ENCODE measurements at regions not wholly inside any gene's neighbourhood (a gene's known extent, or its start where the extent isn't known, plus 50 kb on each side); places are given as distances from the start of the nearest gene placed in this dataset.

- DNase-seq (ENCODE audit: low read depth, low spot score) = no peak
Observed at GRCh38 chr20:60565083-60565482, 606.9 kb downstream of the CDH26 start.

DNA sequence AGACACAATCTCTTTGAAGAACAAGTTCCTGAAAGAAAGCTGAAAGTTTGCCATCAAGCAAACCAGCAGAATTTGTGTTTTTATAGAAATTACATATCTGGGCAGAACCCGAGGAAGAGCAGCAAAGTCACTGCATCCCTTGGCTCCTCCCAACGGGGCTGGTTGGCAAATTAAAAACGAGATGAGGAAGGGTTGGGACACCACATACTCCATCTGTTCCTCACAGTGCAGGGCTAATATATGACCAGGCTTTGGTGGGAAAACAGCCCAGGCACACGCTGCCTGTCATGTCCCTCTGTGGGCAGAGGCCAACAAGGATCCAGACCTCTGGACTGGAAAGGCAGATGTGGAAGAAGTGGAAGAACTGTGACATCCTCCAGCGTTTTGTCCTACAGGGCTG lies 607.3 kb downstream of the CDH26 start:
- DNase-seq (ENCODE audit: low read depth, low spot score) = no peak

DNA sequence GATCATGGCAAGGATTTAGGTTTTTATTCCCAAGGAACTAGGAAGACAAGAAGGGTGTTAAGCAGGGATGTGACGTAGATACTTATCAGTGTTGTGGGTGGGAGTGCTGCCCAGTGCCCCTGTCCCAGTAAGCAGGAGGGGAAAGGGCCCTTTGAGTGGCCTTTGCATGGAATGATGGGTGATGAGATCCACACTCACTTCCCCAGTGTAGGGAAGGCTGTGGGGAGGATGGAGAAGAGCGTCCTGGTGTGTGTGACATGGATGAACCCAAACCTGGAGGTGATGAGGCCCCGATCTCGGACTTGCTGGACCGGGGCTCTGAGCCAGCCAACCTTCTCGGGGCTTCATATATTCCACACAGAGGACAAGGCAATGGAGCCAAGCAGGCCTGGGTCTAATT lies 610.9 kb downstream of the CDH26 start:
- no peak for DNase-seq (ENCODE audit: low read depth, low spot score)

GRCh38 chr20:60570481-60571277 lies 612.5 kb downstream of the CDH26 start:
- DNase-seq (ENCODE audit: low read depth, low spot score) = no peak

DNA sequence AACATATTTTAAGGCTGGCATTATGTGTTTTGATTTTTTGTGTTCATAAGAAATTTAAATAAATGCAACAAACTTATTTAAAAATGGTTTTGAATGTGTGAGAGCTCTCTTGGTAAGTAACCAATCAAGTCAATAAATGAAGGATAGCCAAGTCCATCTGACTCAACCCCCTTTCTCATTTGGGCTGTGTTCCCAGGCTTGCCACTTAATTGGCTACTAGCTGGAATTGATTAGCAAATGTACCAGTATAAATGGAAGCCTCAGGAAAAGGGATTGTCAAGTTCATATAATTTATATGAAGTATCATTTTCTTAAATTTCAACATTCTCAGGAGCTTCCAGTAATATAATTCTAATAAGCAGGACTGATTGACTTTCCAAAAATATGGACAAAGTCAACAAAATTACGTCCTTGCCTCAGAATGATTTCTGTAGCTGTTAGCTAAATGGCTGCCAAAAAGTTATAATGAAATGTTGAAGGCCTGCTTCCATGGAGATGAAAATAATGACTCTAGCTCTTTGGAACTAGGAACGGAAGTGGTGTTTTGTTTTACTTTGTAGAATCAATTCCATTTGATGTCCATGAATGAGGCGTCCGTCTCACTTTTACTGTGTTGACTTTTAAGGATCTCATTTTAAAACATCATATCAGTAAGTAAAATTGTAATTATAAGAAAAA lies 614.9 kb downstream of the CDH26 start:
- no peak for DNase-seq (ENCODE audit: low read depth, low spot score)

DNA sequence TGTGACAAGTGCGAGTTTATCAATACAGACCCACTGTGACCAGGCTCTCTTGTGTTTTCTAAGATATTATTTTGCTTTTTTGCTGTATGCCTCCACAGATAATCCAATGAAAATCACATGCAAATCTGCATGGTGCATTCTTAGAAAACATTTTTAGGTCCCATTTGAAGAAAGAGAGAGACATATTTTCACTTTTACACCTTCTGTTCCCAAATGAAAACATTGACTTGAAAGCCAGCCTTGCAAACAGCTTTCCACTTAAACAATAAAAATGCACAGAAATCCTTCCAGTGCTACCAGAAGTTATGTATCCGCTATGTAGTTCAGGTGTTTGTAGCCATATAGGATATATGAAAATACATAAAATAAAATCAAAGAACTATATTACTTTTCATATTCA lies 618.0 kb downstream of the CDH26 start:
- no peak for DNase-seq (ENCODE audit: low read depth, low spot score)

GRCh38 chr20:60579941-60580515 lies 621.8 kb downstream of the CDH26 start:
- no peak for DNase-seq (ENCODE audit: low read depth, low spot score)

- no peak for DNase-seq (ENCODE audit: low read depth, low spot score)
Observed at GRCh38 chr20:60581606-60582115, 623.4 kb downstream of the CDH26 start.

GRCh38 chr20:60583741-60584140 lies 625.5 kb downstream of the CDH26 start:
- no peak for DNase-seq (ENCODE audit: low read depth, low spot score)

- DNase-seq (ENCODE audit: low read depth, low spot score) = no peak
Observed at GRCh38 chr20:60584221-60584620, 626.0 kb downstream of the CDH26 start.

GRCh38 chr20:60585651-60586050 lies 627.4 kb downstream of the CDH26 start:
- DNase-seq (ENCODE audit: low read depth, low spot score) = no peak

GRCh38 chr20:60586269-60587050 lies 628.2 kb downstream of the CDH26 start:
- no peak for DNase-seq (ENCODE audit: low read depth, low spot score)

- no peak for DNase-seq (ENCODE audit: low read depth, low spot score)
Observed at GRCh38 chr20:60587986-60588385, 629.8 kb downstream of the CDH26 start.

DNA sequence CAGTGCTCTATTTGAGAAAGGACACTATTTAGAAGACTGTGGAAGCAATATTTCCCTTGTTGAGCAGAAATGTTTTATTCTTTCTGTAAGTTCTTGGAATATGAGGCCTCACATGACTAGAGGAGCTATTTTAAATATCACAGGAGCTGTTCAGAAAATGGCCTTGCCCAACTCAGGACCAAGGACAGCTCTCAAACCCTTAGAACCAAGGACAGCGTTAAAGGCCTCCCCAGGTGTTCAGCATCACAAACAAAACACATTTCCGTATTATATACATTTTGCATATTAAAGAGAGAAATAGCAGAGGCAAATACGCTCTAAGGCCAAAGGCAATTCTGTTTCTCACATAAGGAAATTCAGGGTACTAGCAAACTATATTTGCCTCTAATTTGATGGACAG lies 631.4 kb downstream of the CDH26 start:
- no peak for DNase-seq (ENCODE audit: low read depth, low spot score)

DNA sequence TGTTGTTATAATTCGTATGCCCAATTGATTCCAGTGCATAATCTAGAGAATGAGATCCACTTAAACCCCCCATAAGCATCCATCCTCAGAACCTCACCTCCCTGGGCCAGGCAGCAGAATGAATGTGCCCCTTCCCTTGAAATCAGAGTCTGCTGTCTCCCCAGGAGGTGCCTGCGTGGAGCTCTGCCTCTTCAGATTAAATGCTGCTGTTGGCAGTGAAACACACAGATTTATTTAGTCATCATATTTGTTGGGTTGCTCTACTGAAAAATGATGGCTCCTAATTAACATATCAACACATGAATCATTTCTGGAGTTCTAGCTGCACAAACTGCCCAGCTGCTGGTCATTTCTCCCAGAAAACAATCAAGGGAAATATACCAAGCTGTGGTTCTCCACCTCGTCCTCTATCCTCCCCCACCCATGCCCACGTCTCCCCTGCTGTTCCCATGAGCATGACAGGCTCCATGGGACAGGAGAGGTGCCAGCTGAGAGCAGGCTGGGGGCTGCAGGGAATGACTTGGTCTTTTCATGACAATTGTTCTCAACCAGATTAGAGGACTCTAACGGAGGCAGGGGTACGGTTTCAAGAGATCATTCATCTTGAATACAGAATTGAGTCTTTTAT lies 633.1 kb downstream of the CDH26 start:
- DNase-seq (ENCODE audit: low read depth, low spot score) = no peak

- no peak for DNase-seq (ENCODE audit: low read depth, low spot score)
Observed at GRCh38 chr20:60598528-60598927, 640.3 kb downstream of the CDH26 start.

DNA sequence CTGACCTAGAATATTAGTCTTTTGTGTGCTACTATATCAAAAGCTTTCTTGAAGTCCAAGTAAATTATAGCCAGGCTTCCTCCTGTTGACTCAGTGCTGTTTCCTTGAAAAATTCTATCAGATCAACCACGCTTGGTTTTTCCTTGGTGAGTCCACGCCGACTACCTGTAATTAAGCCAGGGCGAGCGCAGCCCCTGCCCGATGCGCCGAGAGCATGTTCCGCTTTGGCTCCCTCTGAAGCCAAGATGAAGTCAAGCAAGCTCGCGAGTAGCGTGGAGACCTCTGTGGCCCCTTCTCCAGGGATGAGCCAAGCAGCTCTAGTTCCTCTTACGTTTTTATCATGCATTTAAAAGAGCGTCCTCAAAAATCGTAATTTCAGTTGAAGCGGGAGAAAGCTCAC lies 641.2 kb downstream of the CDH26 start:
- no peak for DNase-seq (ENCODE audit: low read depth, low spot score)

- DNase-seq (ENCODE audit: low read depth, low spot score) = no peak
Observed at GRCh38 chr20:60600036-60600435, 641.8 kb downstream of the CDH26 start.

DNA sequence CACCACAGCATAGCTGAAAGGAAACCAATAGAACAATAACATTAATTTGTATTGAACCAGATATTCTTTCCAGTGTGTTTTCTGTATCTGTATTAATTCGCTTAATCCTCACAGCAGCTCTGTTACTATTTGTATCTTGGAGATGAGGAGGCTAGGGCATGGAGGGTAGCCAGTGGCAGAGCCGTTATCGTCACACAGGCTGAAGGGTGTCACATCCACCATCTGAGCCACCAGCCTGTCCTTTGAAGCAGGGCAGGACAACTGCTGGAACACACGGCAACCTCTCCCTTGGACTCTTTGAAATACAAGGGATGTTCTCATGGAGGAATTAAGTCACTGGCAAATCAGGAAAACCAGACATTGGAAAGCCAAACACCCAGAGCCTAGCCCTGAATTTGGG lies 628.0 kb upstream of the CDH4 start:
- DNase-seq (ENCODE audit: low read depth, low spot score) = no peak

DNA sequence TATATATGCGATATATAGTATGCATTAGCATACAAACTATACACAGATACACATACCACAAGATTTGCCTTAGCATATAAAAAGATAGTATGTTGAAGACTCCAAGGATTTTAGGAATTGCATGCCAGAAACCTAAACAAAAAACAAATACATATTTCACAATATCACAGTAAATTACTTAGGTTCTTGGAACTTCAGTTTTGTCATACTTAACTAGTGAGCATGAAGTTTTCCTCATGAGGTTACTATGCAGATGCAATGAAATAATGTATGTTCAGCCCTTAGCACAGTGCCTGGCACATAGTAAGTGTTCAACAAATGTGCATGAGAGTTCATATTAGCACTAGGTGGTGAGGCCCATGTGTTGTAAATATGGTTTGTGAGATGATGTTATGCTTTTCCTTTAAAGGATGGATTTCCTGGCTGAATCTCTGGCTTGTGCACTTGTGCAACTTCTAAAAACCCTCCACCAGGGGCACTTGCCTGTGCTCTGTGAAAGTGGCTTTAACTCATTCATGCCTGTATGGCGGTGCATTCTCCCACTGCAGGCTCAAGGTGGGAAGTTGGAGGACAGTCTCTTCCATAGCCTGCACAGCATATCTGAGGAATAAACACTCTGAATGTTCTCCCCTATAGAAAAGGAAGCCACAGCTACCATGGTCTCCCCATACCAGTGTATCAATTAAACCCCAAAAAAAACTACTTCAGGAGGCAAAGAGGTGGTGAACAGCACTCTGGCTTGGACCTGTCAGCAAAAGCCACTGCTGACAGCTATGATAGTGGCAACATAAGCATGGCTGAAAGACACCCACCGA lies 624.1 kb upstream of the CDH4 start:
- DNase-seq (ENCODE audit: low read depth, low spot score) = no peak
